Epithelial cell of proximal tubule (primary cell): ENCODE measurements at regions not wholly inside any gene's neighbourhood (a gene's known extent, or its start where the extent isn't known, plus 50 kb on each side); places are given as distances from the start of the nearest gene placed in this dataset.

Experiments used
- DNase-seq: peaks from one replicate; pipeline ENCODE4 v3.0.0-alpha.2; 2011; ENCODE audit warnings: low read depth
- H3K4me3 ChIP-seq: 2 replicates; pipeline ENCODE4 v1.5.1; 2011; ENCODE audit warnings: low read depth, mild to moderate bottlenecking, low read length
- CTCF ChIP-seq: conservative IDR thresholded peaks from 2 replicates; pipeline ENCODE4 v1.5.1; 2012; ENCODE audit warnings: low read depth, mild to moderate bottlenecking, low read length

DNA sequence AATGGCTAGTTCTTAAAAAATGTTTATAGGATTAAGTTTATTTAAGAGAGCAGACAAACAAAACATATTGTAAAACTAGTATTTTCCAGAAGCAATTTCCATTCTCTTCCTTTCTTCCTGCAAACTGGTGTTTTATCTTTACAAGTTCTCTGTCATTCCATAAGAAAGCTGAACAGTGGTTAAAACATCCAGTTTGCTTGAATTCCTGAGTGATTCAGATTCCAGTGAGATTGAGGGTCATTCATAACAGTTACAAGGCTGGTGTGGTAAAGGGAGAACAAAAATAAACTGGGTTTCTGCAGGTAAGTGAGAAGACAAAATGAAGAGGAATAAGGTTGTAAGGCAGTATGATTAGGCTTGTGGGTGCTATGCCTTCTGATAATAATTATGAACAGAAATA, 544.8 kb upstream of the DIPK2B start:
- no peak for TF ChIP-seq CTCF
- no peak overlapping the region for H3K4me3 ChIP-seq
- no peak for DNase-seq

DNA sequence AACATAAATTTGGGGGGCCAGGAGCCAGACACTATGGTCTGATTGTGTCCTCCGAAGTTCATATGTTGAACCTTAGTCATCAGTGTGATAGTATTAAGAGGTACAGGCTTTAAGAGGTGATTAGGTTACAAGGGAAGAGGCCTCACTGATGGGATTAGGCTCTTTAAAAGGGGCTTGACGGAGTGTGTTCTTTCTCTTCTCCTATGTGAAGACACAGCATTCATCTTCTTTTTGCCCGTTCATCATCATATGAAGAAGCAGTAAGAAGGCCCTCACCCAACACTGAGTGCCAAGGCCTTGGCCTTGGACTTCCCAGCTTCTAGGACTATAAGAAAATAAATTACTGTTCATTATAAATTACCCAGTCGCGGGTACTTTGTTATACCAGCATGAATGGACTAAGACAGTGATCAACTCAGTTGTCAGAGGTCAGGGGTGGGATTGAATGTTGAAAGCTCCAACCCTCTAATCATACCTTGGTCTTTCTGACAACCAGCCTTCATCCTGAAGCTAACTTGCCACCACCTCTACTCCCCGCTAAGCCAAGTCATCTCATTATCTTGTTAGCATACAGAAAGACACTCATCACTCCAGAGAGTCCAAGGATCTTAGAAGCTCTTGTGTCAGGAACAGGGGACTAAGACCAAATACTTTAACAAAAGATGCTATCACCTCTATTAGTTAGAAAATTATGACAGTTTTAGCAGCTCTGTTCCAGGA, 543.4 kb upstream of the DIPK2B start:
- no peak for TF ChIP-seq CTCF
- no peak for DNase-seq
- H3K4me3 ChIP-seq: no peak overlapping the region

DNA sequence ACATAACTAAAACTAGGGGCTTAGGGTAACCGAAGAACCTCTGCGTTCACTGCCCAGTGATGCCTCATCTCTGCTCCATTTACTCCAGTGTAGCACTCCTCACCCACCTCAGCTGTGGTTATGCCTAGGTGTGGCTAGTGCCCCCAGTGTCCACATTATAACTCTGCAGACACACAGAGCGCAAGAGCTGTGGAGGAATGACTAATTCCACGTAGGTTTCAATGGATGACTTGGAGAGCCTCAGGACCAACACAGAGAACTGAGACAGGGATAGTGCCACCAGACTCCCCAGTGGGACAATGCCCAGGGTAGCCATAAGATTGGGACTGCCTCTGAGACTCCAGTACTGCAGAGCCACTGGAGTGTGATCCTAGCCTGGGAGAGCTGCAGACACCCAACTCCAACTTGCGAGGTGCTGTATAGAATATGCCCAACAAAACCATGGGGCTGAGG, 542.4 kb upstream of the DIPK2B start:
- H3K4me3 ChIP-seq: no peak overlapping the region
- DNase-seq: no peak
- peak; percentile 39 for TF ChIP-seq CTCF

DNA sequence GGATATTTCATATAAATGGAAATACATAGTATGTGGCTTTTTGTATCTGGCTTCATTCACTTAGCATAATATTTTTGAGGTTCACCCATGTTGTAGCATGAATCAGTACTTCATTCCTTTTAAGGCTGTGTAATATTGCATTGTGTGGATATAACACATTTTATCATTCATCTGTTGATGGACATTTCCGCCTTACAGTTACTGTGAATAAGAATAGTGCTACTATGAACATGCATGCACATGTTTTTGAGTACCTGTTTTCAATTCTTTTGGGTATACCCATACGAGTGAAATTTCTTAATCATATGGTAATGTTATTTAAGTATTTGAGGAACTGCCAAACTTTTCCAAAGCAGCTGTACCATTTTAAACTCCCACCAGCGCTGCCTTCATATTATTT, 539.6 kb upstream of the DIPK2B start:
- H3K4me3 ChIP-seq: no peak overlapping the region
- DNase-seq: no peak
- TF ChIP-seq CTCF: no peak

DNA sequence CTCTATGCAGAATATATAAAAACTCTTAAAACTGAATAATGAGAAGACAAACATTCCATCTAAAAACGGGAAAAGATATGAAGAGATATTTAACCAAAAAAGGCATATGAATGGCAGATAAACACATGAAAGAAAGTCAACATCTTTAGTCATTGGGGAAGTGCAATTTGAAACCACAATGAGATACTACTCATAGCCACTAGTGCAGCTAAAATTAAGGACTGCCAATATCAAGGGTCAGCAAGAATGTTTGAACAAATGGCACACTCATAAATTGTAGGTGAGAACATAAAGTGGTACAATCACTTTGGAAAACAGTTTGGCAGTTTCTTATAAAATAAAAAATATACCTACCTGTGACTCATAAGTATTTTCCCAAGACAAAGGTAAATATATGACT, 534.9 kb upstream of the DIPK2B start:
- no peak for TF ChIP-seq CTCF
- H3K4me3 ChIP-seq: no peak overlapping the region
- DNase-seq: no peak

DNA sequence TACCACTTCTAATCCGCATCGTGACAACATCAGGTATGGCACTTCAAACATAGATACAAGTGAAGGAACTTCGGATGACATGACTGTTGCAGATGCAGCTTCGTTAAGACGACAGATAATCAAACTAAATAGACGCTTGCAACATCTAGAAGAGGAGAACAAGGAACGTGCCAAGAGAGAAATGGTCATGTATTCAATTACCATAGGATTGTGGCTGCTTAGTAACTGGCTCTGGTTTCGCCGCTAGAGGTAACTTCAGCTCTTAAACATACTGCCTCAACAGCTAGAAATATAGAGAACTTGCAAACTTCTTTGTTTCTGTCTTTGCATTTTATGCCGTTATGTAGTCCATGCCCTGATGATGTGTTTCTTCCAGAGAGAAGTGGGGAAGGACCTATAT, 530.8 kb upstream of the DIPK2B start:
- no peak overlapping the region for H3K4me3 ChIP-seq
- no peak for TF ChIP-seq CTCF
- DNase-seq: no peak

- TF ChIP-seq CTCF: no peak
- no peak for DNase-seq
- no peak overlapping the region for H3K4me3 ChIP-seq
Observed at GRCh38 chrX:45727761-45728160, 527.1 kb upstream of the DIPK2B start.
